ENCODE measurements at regions not wholly inside any gene's neighbourhood (a gene's known extent, or its start where the extent isn't known, plus 50 kb on each side); places are given as distances from the start of the nearest gene placed in this dataset.
"Not testable (repeated sequence)": the region's sequence is repeated elsewhere in the genome, so short reads cannot be mapped to it uniquely, and the experiment has no call there.

GRCh38 chr13:22960827-22961226 lies 220.0 kb upstream of the SGCG start:
- POLR2A ChIA-PET (ENCODE audit: unreplicated experiment), result no interaction called here
- WGBS, 2 experiments (ENCODE audit: extremely low coverage in 2 of 2, insufficient read length in 1 of 2), result 79% methylated on average over 4 of the region's 8 CpGs; no CpG with 5 or more reads in 1 of the 2 experiments
- H3K4me3 ChIP-seq (ENCODE audit: insufficient read depth, low read depth, low read length), result no peak overlapping the region

GRCh38 chr13:22961342-22961741 lies 219.4 kb upstream of the SGCG start:
- H3K79me1 ChIP-seq (ENCODE audit: low read depth in 1 of 2, low read length in 2 of 2); H2AK5ac ChIP-seq (ENCODE audit: low read depth, low read length); H3K9ac ChIP-seq (ENCODE audit: low read depth, low read length); H4K5ac ChIP-seq (ENCODE audit: low read depth, low read length); H3K36me3 ChIP-seq (ENCODE audit: control insufficient read depth, insufficient read depth, low read length); dilution Hi-C loops (cut with HindIII; ENCODE audit: low sequenced_read_pairs, unreplicated experiment); H2BK20ac ChIP-seq (ENCODE audit: low read depth, low read length); DNase-seq; H4K91ac ChIP-seq (ENCODE audit: insufficient read depth, low read depth, low read length); H3K9me1 ChIP-seq (ENCODE audit: insufficient read depth, low read length); BruUV-seq (replicated peaks); H3K4me1 ChIP-seq (ENCODE audit: control insufficient read depth, insufficient read depth, low read length); H3K14ac ChIP-seq (replicated peaks; ENCODE audit: low read depth, low read length); H3K18ac ChIP-seq (ENCODE audit: low read depth, low read length); H4K8ac ChIP-seq (ENCODE audit: low read depth in 2 of 2, low read length in 2 of 2); H3K4me3 ChIP-seq (ENCODE audit: insufficient read depth, low read depth, low read length); CTCF ChIA-PET; in situ Hi-C loops (cut with MboI; ENCODE audit: low sequenced_read_pairs); H2BK15ac ChIP-seq (ENCODE audit: low read depth, low read length); H2AFZ ChIP-seq (replicated peaks; ENCODE audit: low read length, poor library complexity); H2BK120ac ChIP-seq (ENCODE audit: low read depth, low read length); intact Hi-C loops (cut with micrococcal nuclease); POLR2A ChIA-PET (ENCODE audit: unreplicated experiment); H4K20me1 ChIP-seq (ENCODE audit: insufficient read depth, low read length); H3K56ac ChIP-seq (ENCODE audit: extremely low read depth, insufficient read depth, low read length); H3K4ac ChIP-seq (ENCODE audit: low read depth, low read length); H2BK5ac ChIP-seq (ENCODE audit: low read depth, low read length, poor library complexity, severe bottlenecking); H3K9me3 ChIP-seq (ENCODE audit: control insufficient read depth, insufficient read depth, low read length); H3K27ac ChIP-seq (ENCODE audit: insufficient read depth, low read length); ATAC-seq (ENCODE audit: low read depth); H3K23ac ChIP-seq (ENCODE audit: low read depth, low read length); H2AK9ac ChIP-seq (replicated peaks; ENCODE audit: low read depth, low read length, poor library complexity); H3K27me3 ChIP-seq (ENCODE audit: control insufficient read depth, insufficient read depth, low read length); H3K4me2 ChIP-seq (ENCODE audit: low read depth, low read length): not testable (repeated sequence)
- WGBS, 2 experiments (ENCODE audit: extremely low coverage in 2 of 2, insufficient read length in 1 of 2), result no CpG with 5 or more reads among the region's 14 CpGs

More at GRCh38 chr13:22960827-22961226, 220.0 kb upstream of the SGCG start:
- in situ Hi-C loops (cut with MboI; ENCODE audit: low sequenced_read_pairs), result no loop called here
- dilution Hi-C loops (cut with HindIII; ENCODE audit: low sequenced_read_pairs, unreplicated experiment), result no loop called here
- no peak overlapping the region for H4K8ac ChIP-seq (ENCODE audit: low read depth in 2 of 2, low read length in 2 of 2)
- H2AFZ ChIP-seq (replicated peaks; ENCODE audit: low read length, poor library complexity), result no peak overlapping the region
- no peak overlapping the region for H3K23ac ChIP-seq (ENCODE audit: low read depth, low read length)
- H3K27ac ChIP-seq (ENCODE audit: insufficient read depth, low read length), result no peak overlapping the region
- intact Hi-C loops (cut with micrococcal nuclease), result no loop called here
- CTCF ChIA-PET, result no interaction called here
- H3K27me3 ChIP-seq (ENCODE audit: control insufficient read depth, insufficient read depth, low read length), result no peaks in the 10 kb centered on the region
- no peaks in the 10 kb centered on the region for H3K4me1 ChIP-seq (ENCODE audit: control insufficient read depth, insufficient read depth, low read length)
- H2AK9ac ChIP-seq (replicated peaks; ENCODE audit: low read depth, low read length, poor library complexity), result no peak overlapping the region
- no peak overlapping the region for H2BK120ac ChIP-seq (ENCODE audit: low read depth, low read length)
- no TSS peak for BruUV-seq (replicated peaks)
- H3K9ac ChIP-seq (ENCODE audit: low read depth, low read length), result no peak overlapping the region
- no peak overlapping the region for H3K56ac ChIP-seq (ENCODE audit: extremely low read depth, insufficient read depth, low read length)
- no peaks in the 10 kb centered on the region for H4K20me1 ChIP-seq (ENCODE audit: insufficient read depth, low read length)
- no peak overlapping the region for H2BK20ac ChIP-seq (ENCODE audit: low read depth, low read length)
- H3K4me2 ChIP-seq (ENCODE audit: low read depth, low read length), result no peak overlapping the region
- H3K4ac ChIP-seq (ENCODE audit: low read depth, low read length), result no peak overlapping the region
- H3K79me1 ChIP-seq (ENCODE audit: low read depth in 1 of 2, low read length in 2 of 2), result no peaks in the 10 kb centered on the region
- ATAC-seq (ENCODE audit: low read depth), result no peak
- H3K9me1 ChIP-seq (ENCODE audit: insufficient read depth, low read length), result no peaks in the 10 kb centered on the region
- H3K18ac ChIP-seq (ENCODE audit: low read depth, low read length), result no peak overlapping the region
- H2AK5ac ChIP-seq (ENCODE audit: low read depth, low read length), result no peak overlapping the region
- no peaks in the 10 kb centered on the region for H3K36me3 ChIP-seq (ENCODE audit: control insufficient read depth, insufficient read depth, low read length)
- no peak for DNase-seq
- H4K91ac ChIP-seq (ENCODE audit: insufficient read depth, low read depth, low read length), result no peak overlapping the region
- no peak overlapping the region for H3K14ac ChIP-seq (replicated peaks; ENCODE audit: low read depth, low read length)
- no peak overlapping the region for H4K5ac ChIP-seq (ENCODE audit: low read depth, low read length)
- no peak overlapping the region for H2BK5ac ChIP-seq (ENCODE audit: low read depth, low read length, poor library complexity, severe bottlenecking)
- H3K9me3 ChIP-seq (ENCODE audit: control insufficient read depth, insufficient read depth, low read length), result no peaks in the 10 kb centered on the region
- no peak overlapping the region for H2BK15ac ChIP-seq (ENCODE audit: low read depth, low read length)
- TF ChIP-seq CEBPB (IDR thresholded peaks at IDR 0.05; ENCODE audit: low read depth, low read length) (no peak), CHD1 (IDR thresholded peaks at IDR 0.05; ENCODE audit: low read depth, low read length) (no peak), FOS (IDR thresholded peaks at IDR 0.05; ENCODE audit: low read depth, low read length) (no peak), MAFK (IDR thresholded peaks at IDR 0.05; ENCODE audit: low read depth, low read length) (no peak), RFX5 (IDR thresholded peaks at IDR 0.05; ENCODE audit: low read depth, low read length) (no peak), BHLHE40 (IDR thresholded peaks at IDR 0.05; ENCODE audit: low read depth, low read length) (no peak), MAZ (IDR thresholded peaks at IDR 0.05; ENCODE audit: borderline replicate concordance, low read depth, low read length) (no peak), ELK1 (IDR thresholded peaks at IDR 0.05; ENCODE audit: borderline replicate concordance, low read depth, low read length) (no peak)
